ENCODE measurements at regions not wholly inside any gene's neighbourhood (a gene's known extent, or its start where the extent isn't known, plus 50 kb on each side); places are given as distances from the start of the nearest gene placed in this dataset.

GRCh38 chr14:38044710-38045109 lies 163.0 kb upstream of the SSTR1 start:
- TF ChIP-seq, protein P1, sequence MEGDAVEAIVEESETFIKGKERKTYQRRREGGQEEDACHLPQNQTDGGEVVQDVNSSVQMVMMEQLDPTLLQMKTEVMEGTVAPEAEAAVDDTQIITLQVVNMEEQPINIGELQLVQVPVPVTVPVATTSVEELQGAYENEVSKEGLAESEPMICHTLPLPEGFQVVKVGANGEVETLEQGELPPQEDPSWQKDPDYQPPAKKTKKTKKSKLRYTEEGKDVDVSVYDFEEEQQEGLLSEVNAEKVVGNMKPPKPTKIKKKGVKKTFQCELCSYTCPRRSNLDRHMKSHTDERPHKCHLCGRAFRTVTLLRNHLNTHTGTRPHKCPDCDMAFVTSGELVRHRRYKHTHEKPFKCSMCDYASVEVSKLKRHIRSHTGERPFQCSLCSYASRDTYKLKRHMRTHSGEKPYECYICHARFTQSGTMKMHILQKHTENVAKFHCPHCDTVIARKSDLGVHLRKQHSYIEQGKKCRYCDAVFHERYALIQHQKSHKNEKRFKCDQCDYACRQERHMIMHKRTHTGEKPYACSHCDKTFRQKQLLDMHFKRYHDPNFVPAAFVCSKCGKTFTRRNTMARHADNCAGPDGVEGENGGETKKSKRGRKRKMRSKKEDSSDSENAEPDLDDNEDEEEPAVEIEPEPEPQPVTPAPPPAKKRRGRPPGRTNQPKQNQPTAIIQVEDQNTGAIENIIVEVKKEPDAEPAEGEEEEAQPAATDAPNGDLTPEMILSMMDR (IDR thresholded peaks at IDR 0.05) = no peak
- no peak for TF ChIP-seq POLR2AphosphoS5 (IDR thresholded peaks at IDR 0.05; ENCODE audit: low read depth, low read length)
